Mesenchymal stem cell (in vitro differentiated cells and primary cell): ENCODE measurements at regions not wholly inside any gene's neighbourhood (a gene's known extent, or its start where the extent isn't known, plus 50 kb on each side); places are given as distances from the start of the nearest gene placed in this dataset.

Experiments used
- DNase-seq: peaks from one replicate; pipeline ENCODE4 v3.0.0-alpha.2; 2013
- H2AFZ ChIP-seq: one replicate; pipeline ENCODE4 v1.6.1; 2013; ENCODE audit warnings: low read depth, mild to moderate bottlenecking, control low read depth, inconsistent platforms, low read length, moderate library complexity
- H2AK5ac ChIP-seq: 2 replicates; pipeline ENCODE4 v1.6.1; 2013; ENCODE audit warnings: low read length, moderate library complexity, mild to moderate bottlenecking, inconsistent platforms; ENCODE audit not compliant: severe bottlenecking
- H2BK120ac ChIP-seq: one replicate; pipeline ENCODE4 v1.6.1; 2013; ENCODE audit warnings: low read depth, mild to moderate bottlenecking, inconsistent platforms, low read length, moderate library complexity
- H2BK12ac ChIP-seq, 2 experiments: one replicate each; pipeline ENCODE4 v1.6.1; 2013; ENCODE audit warnings: inconsistent platforms in 2 of 2, low read length in 2 of 2, mild to moderate bottlenecking in 2 of 2, moderate library complexity in 2 of 2, control low read depth in 1 of 2
- H2BK15ac ChIP-seq: one replicate; pipeline ENCODE4 v1.6.1; 2013; ENCODE audit warnings: mild to moderate bottlenecking, low read depth, inconsistent platforms; ENCODE audit not compliant: poor library complexity, severe bottlenecking
- H2BK5ac ChIP-seq: 2 replicates; pipeline ENCODE4 v1.6.1; 2013; ENCODE audit warnings: low read depth, mild to moderate bottlenecking, low read length, control low read depth, inconsistent platforms; ENCODE audit not compliant: poor library complexity, severe bottlenecking
- H3K14ac ChIP-seq, 2 experiments: one replicate each; pipeline ENCODE4 v1.6.1; 2013; ENCODE audit warnings: inconsistent platforms in 2 of 2, low read length in 2 of 2, control low read depth in 1 of 2, mild to moderate bottlenecking in 1 of 2, moderate library complexity in 1 of 2
- H3K18ac ChIP-seq, 2 experiments: one replicate each; pipeline ENCODE4 v1.6.1; 2013; ENCODE audit warnings: inconsistent platforms in 2 of 2, low read length in 2 of 2, control low read depth in 1 of 2, low read depth in 1 of 2, mild to moderate bottlenecking in 1 of 2
- H3K23ac ChIP-seq, 2 experiments: one replicate each; pipeline ENCODE4 v1.6.1; 2013; ENCODE audit warnings: inconsistent platforms in 2 of 2, low read length in 2 of 2, mild to moderate bottlenecking in 2 of 2, moderate library complexity in 2 of 2, control low read depth in 1 of 2
- H3K27ac ChIP-seq: 2 replicates; pipeline ENCODE4 v1.5.1; 2013; ENCODE audit warnings: mild to moderate bottlenecking, moderate library complexity, low read length, control low read depth, inconsistent platforms; ENCODE audit not compliant: poor library complexity, severe bottlenecking
- H3K27me3 ChIP-seq, 2 experiments: 2 replicates each; pipeline versions ENCODE4 v1.6.1 to v1.7.0; 2013; ENCODE audit warnings: low read length in 2 of 2, mild to moderate bottlenecking in 2 of 2, moderate library complexity in 2 of 2, control low read depth in 1 of 2, inconsistent platforms in 1 of 2; ENCODE audit not compliant: control insufficient read depth in 1 of 2, insufficient read depth in 1 of 2
- H3K36me3 ChIP-seq, 2 experiments: 2 replicates each; pipeline versions ENCODE4 v1.6.1 to v1.7.0; 2013; ENCODE audit warnings: low read length in 2 of 2, control low read depth in 1 of 2, inconsistent platforms in 1 of 2, low read depth in 1 of 2, mild to moderate bottlenecking in 1 of 2; ENCODE audit not compliant: insufficient read depth in 2 of 2, control insufficient read depth in 1 of 2
- H3K4ac ChIP-seq, 2 experiments: one replicate each; pipeline ENCODE4 v1.6.1; 2013; ENCODE audit warnings: inconsistent platforms in 2 of 2, low read length in 2 of 2, mild to moderate bottlenecking in 2 of 2, moderate library complexity in 2 of 2, control low read depth in 1 of 2, low read depth in 1 of 2
- H3K4me1 ChIP-seq: 2 replicates; pipeline ENCODE4 v1.6.1; 2013; ENCODE audit warnings: low read depth, low read length, control low read depth; ENCODE audit not compliant: control insufficient read depth, insufficient read depth
- H3K4me2 ChIP-seq: 2 replicates; pipeline ENCODE4 v1.6.1; 2013; ENCODE audit warnings: low read length, mild to moderate bottlenecking, inconsistent platforms; ENCODE audit not compliant: poor library complexity, severe bottlenecking
- H3K4me3 ChIP-seq, 2 experiments: 2 replicates each; pipeline versions ENCODE4 v1.5.1 to v1.7.0; 2013; ENCODE audit warnings: low read length in 2 of 2, mild to moderate bottlenecking in 2 of 2, control low read depth in 1 of 2, low read depth in 1 of 2; ENCODE audit not compliant: insufficient read depth in 1 of 2
- H3K79me1 ChIP-seq: replicated peaks from 2 replicates; pipeline ENCODE4 v1.6.1; 2013; ENCODE audit warnings: mild to moderate bottlenecking, control low read depth, low read length, inconsistent platforms; ENCODE audit not compliant: poor library complexity, severe bottlenecking
- H3K9ac ChIP-seq: 2 replicates; pipeline ENCODE4 v1.7.0; 2013; ENCODE audit warnings: mild to moderate bottlenecking, low read length, moderate library complexity
- H3K9me3 ChIP-seq: 2 replicates; pipeline ENCODE4 v1.7.0; 2013; ENCODE audit warnings: mild to moderate bottlenecking, low read length; ENCODE audit not compliant: control insufficient read depth
- H4K8ac ChIP-seq: one replicate; pipeline ENCODE4 v1.6.1; 2013; ENCODE audit warnings: inconsistent platforms, mild to moderate bottlenecking, low read length, moderate library complexity
- H4K91ac ChIP-seq: one replicate; pipeline ENCODE4 v1.6.1; 2013; ENCODE audit warnings: mild to moderate bottlenecking, low read length, inconsistent platforms
- WGBS: methylation state at CpG from one replicate; pipeline ENCODE4 v1.1.7; 2013; ENCODE audit warnings: mixed read lengths; 5-methylcytosine and 5-hydroxymethylcytosine counted together

- Histone ChIP-seq H3K4ac (no peak overlapping the region), H2BK5ac (no peak overlapping the region), H2BK15ac (no peak overlapping the region), H2BK120ac (no peak overlapping the region), H3K23ac (no peak overlapping the region), H4K8ac (no peak overlapping the region), H4K91ac (no peak overlapping the region), H3K9ac (no peak overlapping the region), H3K36me3 (no peaks in the 10 kb centered on the region), H3K4me2 (no peak overlapping the region), H3K4me3 (no peak overlapping the region), H3K18ac (no peak overlapping the region), H2BK12ac (no peak overlapping the region), H3K79me1 (no peaks in the 10 kb centered on the region), H2AK5ac (no peak overlapping the region), H3K27me3 (no peaks in the 10 kb centered on the region), H3K27ac (no peak overlapping the region), H3K14ac (no peak overlapping the region), H3K9me3 (no peaks in the 10 kb centered on the region), H2AFZ (no peak overlapping the region), H3K4me1 (no peaks in the 10 kb centered on the region)
- WGBS, result 85% methylated on average over 3 of the region's 3 CpGs
- no peak for DNase-seq
These were observed 404.0 kb downstream of the GUCY1A2 start for GRCh38 chr11:106614262-106614661.

GRCh38 chr11:106619320-106619990, 398.8 kb downstream of the GUCY1A2 start:
- Histone ChIP-seq H3K14ac (no peak overlapping the region), H3K18ac (no peak overlapping the region), H2BK5ac (no peak overlapping the region), H3K4ac (no peak overlapping the region), H3K27me3 (no peaks in the 10 kb centered on the region), H3K4me1 (no peaks in the 10 kb centered on the region), H3K23ac (no peak overlapping the region), H4K91ac (no peak overlapping the region), H3K4me2 (no peak overlapping the region), H2AFZ (no peak overlapping the region), H3K36me3 (no peaks in the 10 kb centered on the region), H3K9me3 (no peaks in the 10 kb centered on the region), H3K9ac (no peak overlapping the region), H3K79me1 (no peaks in the 10 kb centered on the region), H2BK12ac (no peak overlapping the region), H2AK5ac (no peak overlapping the region), H3K27ac (no peak overlapping the region), H2BK120ac (no peak overlapping the region), H3K4me3 (no peak overlapping the region), H2BK15ac (no peak overlapping the region), H4K8ac (no peak overlapping the region)
- no CpG with 5 or more reads among the region's 2 CpGs for WGBS
- no peak for DNase-seq

- no peak overlapping the region for H3K14ac ChIP-seq
- no peak overlapping the region for H2BK15ac ChIP-seq
- no peak overlapping the region for H3K4me2 ChIP-seq
- no peak overlapping the region for H3K9ac ChIP-seq
- no peak overlapping the region for H2BK5ac ChIP-seq
- no peaks in the 10 kb centered on the region for H3K9me3 ChIP-seq
- no peak overlapping the region for H4K91ac ChIP-seq
- no peak overlapping the region for H4K8ac ChIP-seq
- no peaks in the 10 kb centered on the region for H3K79me1 ChIP-seq
- DNase-seq, result no peak
- H3K27me3 ChIP-seq, result no peaks in the 10 kb centered on the region
- no peak overlapping the region for H3K18ac ChIP-seq
- no peak overlapping the region for H3K27ac ChIP-seq
- H3K4me3 ChIP-seq, result no peak overlapping the region
- no peak overlapping the region for H2AK5ac ChIP-seq
- H2BK12ac ChIP-seq, result no peak overlapping the region
- no peaks in the 10 kb centered on the region for H3K36me3 ChIP-seq
- H2BK120ac ChIP-seq, result no peak overlapping the region
- H2AFZ ChIP-seq, result no peak overlapping the region
- WGBS, result 75% methylated on average over 3 of the region's 3 CpGs
- H3K4ac ChIP-seq, result no peak overlapping the region
- H3K23ac ChIP-seq, result no peak overlapping the region
- H3K4me1 ChIP-seq, result no peaks in the 10 kb centered on the region
These were observed 396.8 kb downstream of the GUCY1A2 start for GRCh38 chr11:106621484-106621883.
